T-helper 1 cell treated with Interleukin-12 subunit alpha and Interleukin-12 subunit beta and Interleukin-4 antibody, amounts not matched to agents 30 ng/mL and 1 ng/mL, for 36 hours (primary cell): ENCODE measurements at regions not wholly inside any gene's neighbourhood (a gene's known extent, or its start where the extent isn't known, plus 50 kb on each side); places are given as distances from the start of the nearest gene placed in this dataset.

Experiments
- intact Hi-C: fragments of 100-400 bp; cut with micrococcal nuclease; formaldehyde crosslinking; loops from one replicate; pipeline ENCODE4 v1.15.1; 2024

- intact Hi-C loops: no loop called here
Observed at GRCh38 chr2:5841126-5841525, 148.9 kb downstream of the SOX11 start.

- intact Hi-C loops: no loop called here
Observed at GRCh38 chr2:5842326-5842725, 150.1 kb downstream of the SOX11 start.

- intact Hi-C loops: no loop called here
Observed at GRCh38 chr2:5845798-5846330, 153.7 kb downstream of the SOX11 start.

GRCh38 chr2:5846881-5847280 lies 154.7 kb downstream of the SOX11 start:
- intact Hi-C loops: no loop called here

GRCh38 chr2:5849562-5849961 lies 157.4 kb downstream of the SOX11 start:
- intact Hi-C loops: no loop called here

GRCh38 chr2:5851410-5851809 lies 159.2 kb downstream of the SOX11 start:
- intact Hi-C loops: no loop called here

GRCh38 chr2:5854797-5855196 lies 162.6 kb downstream of the SOX11 start:
- intact Hi-C loops: no loop called here

- intact Hi-C loops: no loop called here
Observed at GRCh38 chr2:5867056-5867455, 174.9 kb downstream of the SOX11 start.

- intact Hi-C loops: no loop called here
Observed at GRCh38 chr2:5868931-5869330, 176.7 kb downstream of the SOX11 start.

- intact Hi-C loops: no loop called here
Observed at GRCh38 chr2:5869936-5870335, 177.8 kb downstream of the SOX11 start.

- intact Hi-C loops: no loop called here
Observed at GRCh38 chr2:5877360-5877759, 185.2 kb downstream of the SOX11 start.

- intact Hi-C loops: no loop called here
Observed at GRCh38 chr2:5885451-5886173, 193.4 kb downstream of the SOX11 start.

- intact Hi-C loops: no loop called here
Observed at GRCh38 chr2:5886462-5886861, 194.3 kb downstream of the SOX11 start.

GRCh38 chr2:5888126-5888525 lies 195.9 kb downstream of the SOX11 start:
- intact Hi-C loops: no loop called here

GRCh38 chr2:5889519-5889918 lies 197.3 kb downstream of the SOX11 start:
- intact Hi-C loops: no loop called here

- intact Hi-C loops: no loop called here
Observed at GRCh38 chr2:5894355-5894754, 202.2 kb downstream of the SOX11 start.

- intact Hi-C loops: no loop called here
Observed at GRCh38 chr2:5895284-5895683, 203.1 kb downstream of the SOX11 start.

GRCh38 chr2:5897249-5897648 lies 205.1 kb downstream of the SOX11 start:
- intact Hi-C loops: no loop called here

- intact Hi-C loops: no loop called here
Observed at GRCh38 chr2:5898667-5899066, 206.5 kb downstream of the SOX11 start.

GRCh38 chr2:5905661-5906060 lies 213.5 kb downstream of the SOX11 start:
- intact Hi-C loops: no loop called here

- intact Hi-C loops: no loop called here
Observed at GRCh38 chr2:5908071-5908470, 215.9 kb downstream of the SOX11 start.

- intact Hi-C loops: no loop called here
Observed at GRCh38 chr2:5911718-5912117, 219.5 kb downstream of the SOX11 start.

GRCh38 chr2:5913711-5914395 lies 221.7 kb downstream of the SOX11 start:
- intact Hi-C loops: no loop called here
